C4-2B (cell line): ENCODE measurements at regions not wholly inside any gene's neighbourhood (a gene's known extent, or its start where the extent isn't known, plus 50 kb on each side); places are given as distances from the start of the nearest gene placed in this dataset.
A peak's percentile ranks its signal among the peaks of the same experiment; 100 is the strongest.
"Not testable (repeated sequence)": the region's sequence is repeated elsewhere in the genome, so short reads cannot be mapped to it uniquely, and the experiment has no call there.

Experiments
- H3K27ac ChIP-seq: fragments of 450-650 bp; 2 replicates; pipeline ENCODE4 v1.5.1; 2017
- ZFX ChIP-seq: fragments of 450-650 bp; IDR thresholded peaks from 2 replicates; pipeline ENCODE4 v1.6.1; 2017
- TF ChIP-seq, protein P1 (sequence below): fragments of 450-650 bp; conservative IDR thresholded peaks from 2 replicates; pipeline ENCODE4 v1.5.1; 2017; ENCODE audit warnings: mild to moderate bottlenecking

DNA sequence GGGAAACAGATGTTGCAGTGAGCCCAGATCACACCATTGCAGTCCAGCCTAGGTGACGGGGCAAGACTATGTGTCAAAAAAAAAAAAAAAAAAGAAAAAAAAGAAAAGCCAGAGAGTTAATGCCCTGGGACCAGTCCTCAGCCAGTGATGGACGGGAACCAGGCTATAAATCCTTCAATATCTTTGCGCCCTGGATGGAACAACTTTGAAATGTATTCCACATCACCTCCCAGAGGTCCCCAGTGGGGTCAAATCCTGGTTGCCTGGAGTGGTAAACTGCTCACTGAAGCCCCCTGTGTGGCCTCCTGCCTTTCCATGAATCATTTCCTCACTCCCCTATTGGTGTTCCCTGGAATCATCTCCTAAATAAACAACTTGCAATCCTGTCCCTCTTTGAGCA, 166.9 kb downstream of the DEFB131A start:
- H3K27ac ChIP-seq: no peak overlapping the region
- TF ChIP-seq, protein P1, sequence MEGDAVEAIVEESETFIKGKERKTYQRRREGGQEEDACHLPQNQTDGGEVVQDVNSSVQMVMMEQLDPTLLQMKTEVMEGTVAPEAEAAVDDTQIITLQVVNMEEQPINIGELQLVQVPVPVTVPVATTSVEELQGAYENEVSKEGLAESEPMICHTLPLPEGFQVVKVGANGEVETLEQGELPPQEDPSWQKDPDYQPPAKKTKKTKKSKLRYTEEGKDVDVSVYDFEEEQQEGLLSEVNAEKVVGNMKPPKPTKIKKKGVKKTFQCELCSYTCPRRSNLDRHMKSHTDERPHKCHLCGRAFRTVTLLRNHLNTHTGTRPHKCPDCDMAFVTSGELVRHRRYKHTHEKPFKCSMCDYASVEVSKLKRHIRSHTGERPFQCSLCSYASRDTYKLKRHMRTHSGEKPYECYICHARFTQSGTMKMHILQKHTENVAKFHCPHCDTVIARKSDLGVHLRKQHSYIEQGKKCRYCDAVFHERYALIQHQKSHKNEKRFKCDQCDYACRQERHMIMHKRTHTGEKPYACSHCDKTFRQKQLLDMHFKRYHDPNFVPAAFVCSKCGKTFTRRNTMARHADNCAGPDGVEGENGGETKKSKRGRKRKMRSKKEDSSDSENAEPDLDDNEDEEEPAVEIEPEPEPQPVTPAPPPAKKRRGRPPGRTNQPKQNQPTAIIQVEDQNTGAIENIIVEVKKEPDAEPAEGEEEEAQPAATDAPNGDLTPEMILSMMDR: no peak
- no peak for TF ChIP-seq ZFX

GRCh38 chr4:9636411-9636810, 145.0 kb upstream of the DRD5 start:
- H3K27ac ChIP-seq: not testable (repeated sequence)

- TF ChIP-seq, protein P1: peak; percentile 66
Observed at GRCh38 chr4:9659678-9660077, 121.8 kb upstream of the DRD5 start.

GRCh38 chr4:9660955-9661354, 120.5 kb upstream of the DRD5 start:
- not testable (repeated sequence) for H3K27ac ChIP-seq

More at GRCh38 chr4:9659678-9660077, 121.8 kb upstream of the DRD5 start:
- H3K27ac ChIP-seq: not testable (repeated sequence)

GRCh38 chr4:9670725-9671124, 110.7 kb upstream of the DRD5 start:
- not testable (repeated sequence) for H3K27ac ChIP-seq

DNA sequence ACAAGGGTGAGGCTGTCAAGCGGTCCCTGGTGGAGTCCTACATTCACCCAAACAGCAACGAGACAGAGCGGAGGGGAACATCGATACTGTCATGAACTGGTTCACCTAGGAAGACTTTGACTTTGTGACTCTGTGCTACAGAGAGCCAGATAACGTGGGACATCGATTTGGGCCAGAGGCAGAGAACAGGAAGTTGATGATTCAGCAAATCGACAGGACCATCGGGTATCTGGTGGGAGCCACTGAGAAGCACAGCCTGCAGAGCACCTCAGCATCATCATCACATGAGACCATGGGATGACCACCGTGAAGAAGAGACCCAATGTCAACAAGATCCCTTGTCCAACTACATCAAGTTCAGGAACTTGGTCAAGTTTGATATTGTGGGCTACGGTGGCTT, 104.1 kb upstream of the DRD5 start:
- not testable (repeated sequence) for H3K27ac ChIP-seq

- TF ChIP-seq, protein P1: no peak
- no peak for TF ChIP-seq ZFX
- no peak overlapping the region for H3K27ac ChIP-seq
Observed at GRCh38 chr4:9679704-9680478, 101.5 kb upstream of the DRD5 start.

DNA sequence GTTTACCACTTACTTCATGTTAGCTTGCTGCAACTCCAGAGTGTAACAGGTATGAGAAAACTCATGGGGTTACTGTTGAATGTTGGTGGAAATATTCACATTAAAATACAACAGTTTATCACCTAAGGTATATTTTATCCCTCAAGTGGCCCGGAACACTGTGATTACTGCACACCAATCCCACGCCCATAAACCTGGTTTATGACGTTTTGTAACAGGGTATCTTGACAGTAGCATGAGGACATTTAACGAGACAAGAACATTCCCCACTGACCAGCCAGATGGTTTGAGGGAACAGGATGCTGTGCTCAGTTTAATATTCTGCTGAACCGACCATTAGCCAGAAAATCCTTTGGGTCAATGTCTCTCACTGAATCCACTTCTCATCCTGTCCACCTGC, 98.3 kb upstream of the DRD5 start:
- not testable (repeated sequence) for H3K27ac ChIP-seq

DNA sequence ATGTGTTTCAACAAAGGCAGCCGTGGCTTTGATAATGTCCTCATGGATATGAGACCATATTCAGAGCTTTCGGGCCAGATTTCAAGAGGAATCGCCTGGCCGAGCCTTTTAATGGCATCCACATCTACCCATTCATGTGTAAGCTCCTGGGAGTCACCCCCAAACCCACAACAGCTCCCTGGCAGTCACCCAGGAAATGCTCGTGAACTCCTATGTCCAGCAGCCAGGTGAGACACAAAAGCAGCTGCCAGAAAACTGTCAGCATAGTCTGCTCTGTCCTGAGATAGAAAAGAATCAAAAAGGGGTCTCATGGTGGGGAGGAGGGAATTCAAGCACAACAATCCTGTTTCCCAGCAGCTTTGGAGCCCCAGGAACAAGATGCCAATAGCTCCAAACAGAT, 96.4 kb upstream of the DRD5 start:
- H3K27ac ChIP-seq: not testable (repeated sequence)

GRCh38 chr4:9685692-9686091, 95.7 kb upstream of the DRD5 start:
- H3K27ac ChIP-seq: no peak overlapping the region
- no peak for TF ChIP-seq ZFX
- TF ChIP-seq, protein P1: no peak

- not testable (repeated sequence) for H3K27ac ChIP-seq
Observed at GRCh38 chr4:9690636-9691237, 90.7 kb upstream of the DRD5 start.
